Stimulated activated CD8-positive, alpha-beta memory T cell treated with anti-CD3 and anti-CD28 coated beads, Interleukin-7, amount 100 ng/mL, for 4 hours (primary cell): ENCODE measurements at regions not wholly inside any gene's neighbourhood (a gene's known extent, or its start where the extent isn't known, plus 50 kb on each side); places are given as distances from the start of the nearest gene placed in this dataset.

Source experiments
- DNase-seq, 2 donors: peaks; one replicate each; pipeline ENCODE4 v3.0.0-alpha.2; 2020; ENCODE audit warnings: low read depth in 2 of 2

DNA sequence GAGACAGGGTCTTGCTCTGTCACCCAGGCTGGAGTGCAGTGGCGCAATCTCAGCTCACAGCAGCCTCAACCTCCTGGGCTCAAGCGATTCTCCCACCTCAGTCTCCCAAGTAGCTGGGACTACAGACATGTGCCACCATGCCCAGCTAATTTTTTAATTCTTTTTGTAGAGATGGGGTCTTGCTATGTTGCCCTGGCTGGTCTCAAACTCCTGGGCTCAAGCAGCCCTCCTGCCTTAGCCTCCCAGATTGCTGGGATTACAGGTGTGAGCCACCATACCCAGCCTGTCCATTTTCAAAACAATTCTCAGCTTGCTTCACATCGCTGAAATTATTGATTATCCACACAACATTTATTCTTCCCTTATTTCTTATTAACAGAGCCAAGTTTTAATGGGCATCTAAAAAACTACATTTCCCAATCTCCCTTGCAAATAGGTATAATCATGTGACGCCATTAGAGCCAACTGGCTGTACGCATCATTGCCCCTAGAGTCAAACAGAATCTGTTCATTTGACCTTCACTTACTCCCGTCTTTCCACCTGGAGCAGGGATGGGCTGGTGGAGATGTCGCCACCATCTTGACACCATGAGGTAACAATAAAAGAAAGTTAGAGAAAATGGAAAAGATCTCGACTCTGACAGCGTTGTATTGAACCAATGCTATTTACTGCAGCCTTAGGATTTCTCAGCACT lies 148.0 kb upstream of the FOXF1 start:
- DNase-seq: no peak

DNA sequence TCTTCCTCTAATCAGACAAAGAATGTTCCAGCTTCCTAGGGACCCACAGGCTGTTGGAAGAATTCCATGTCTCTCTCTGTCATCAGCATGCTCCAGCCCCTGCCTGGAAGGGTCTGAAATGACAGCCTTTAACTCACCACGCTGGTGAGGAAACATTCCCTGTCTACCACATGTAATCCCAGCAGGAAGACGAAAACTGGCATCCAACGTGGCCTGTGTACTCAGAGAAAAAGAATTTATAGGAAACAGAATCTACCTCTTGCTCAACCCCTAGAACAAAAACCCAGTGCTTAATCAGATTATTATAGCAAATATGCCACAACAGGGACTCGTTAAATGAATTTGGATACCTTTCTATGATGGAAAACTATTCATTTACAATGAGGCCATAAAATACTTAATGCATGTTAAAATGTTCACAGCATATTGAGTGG lies 147.3 kb upstream of the FOXF1 start:
- no peak for DNase-seq

DNA sequence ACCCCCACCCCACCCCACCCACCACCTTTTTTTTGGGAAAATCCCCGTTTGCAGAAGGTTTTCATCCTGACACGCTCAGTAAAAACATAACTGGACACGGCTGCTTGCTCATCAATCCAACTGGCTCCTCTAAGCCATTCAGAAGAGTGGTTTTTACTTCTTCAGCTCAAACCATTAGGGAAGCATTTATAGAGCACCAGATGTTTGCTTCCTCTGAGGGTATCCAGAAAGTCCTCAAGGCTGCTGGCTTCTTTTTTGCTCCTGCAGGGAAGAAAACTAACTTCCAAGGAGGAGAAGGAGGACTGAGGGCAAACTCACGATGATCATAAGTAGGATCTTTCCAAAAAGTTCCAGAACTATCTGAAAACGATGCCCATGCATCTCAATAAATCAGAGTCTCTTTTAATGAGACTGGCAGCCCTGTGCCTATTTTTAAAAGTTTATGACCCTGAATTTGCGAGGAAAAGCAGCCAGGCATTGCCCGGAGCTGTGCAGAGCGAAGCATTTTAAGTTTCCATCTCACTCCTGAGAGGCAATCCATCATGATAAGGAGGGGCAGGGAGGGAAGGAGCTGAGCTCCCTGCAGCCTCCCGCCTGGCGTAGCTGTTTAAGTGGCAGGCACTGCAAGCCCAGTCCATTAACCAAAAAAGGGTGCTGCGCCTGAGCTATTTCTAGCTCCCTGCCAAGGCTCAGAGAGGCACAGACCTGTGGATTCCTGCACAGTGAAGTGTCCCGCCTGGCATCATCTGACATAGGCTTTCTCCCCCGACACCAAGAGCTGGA lies 146.3 kb upstream of the FOXF1 start:
- no peak for DNase-seq

DNA sequence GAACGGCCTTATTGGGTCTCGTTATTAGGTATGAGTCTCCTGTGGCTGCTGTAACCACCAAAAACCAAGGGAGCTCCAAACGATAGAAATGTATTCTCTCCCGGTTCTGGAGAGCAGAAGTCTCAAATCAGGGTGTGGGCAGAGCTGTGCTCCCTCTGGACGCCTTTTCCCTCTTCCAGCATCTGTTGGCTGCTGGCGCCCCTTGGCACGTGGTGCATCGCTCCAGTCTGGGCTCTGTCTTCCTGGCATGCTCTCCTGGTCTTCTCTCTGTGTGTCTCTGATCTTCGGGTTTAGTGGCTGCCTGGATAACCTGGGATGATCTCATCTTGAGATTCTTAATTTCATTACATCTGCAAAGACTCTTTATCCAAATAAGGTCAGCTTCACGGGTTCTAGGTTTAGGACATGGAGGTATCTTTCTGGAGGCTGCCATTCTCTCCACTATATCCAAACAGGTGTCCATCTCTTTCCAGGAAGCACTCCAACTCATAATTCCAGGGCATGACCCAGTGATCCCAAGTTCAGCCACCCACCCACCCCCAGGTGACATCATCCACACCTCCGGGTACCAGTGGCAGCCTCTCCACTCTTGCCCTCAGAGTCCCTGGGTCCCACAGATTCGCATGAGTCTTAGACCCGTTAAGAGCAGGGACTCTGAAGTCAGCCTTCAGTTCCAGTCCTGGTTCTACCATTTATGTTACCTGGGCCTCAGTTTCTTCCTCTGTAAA lies 145.5 kb upstream of the FOXF1 start:
- DNase-seq: no peak

DNA sequence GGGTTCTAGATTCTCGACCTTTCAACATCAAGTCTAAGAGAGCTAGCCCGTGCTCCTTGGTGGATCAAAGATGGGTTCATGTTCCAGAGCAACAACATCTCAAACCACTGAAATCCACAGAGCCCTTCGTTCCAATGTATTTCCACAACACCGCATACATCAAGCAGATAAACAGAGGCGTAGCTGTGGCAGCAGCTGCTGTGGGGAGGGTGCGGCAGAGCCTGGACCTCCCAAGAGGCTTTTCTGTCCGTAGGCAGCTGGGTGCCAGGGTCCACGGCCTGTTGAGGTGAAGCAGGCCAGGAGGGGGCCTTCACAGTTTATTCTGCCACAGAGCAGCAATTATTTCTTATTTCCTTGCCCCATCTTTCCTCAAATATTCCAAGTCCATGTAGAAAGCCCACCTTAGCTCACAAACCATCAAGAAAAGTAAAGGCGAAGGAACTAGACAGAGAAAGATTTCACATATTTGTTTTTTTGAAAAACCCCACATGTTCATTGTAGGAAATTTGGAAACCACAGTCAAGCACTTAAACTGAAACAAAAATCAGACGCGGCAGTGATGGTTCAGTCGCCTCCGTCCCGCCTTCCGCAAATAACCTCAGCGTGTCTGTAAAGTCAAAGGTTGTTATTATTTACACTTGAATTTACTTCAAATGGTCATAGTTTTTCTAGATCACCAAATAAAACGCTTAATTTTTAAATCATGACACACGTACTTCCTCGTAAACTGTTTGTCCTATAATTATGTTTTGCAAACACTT lies 144.6 kb upstream of the FOXF1 start:
- no peak for DNase-seq

DNA sequence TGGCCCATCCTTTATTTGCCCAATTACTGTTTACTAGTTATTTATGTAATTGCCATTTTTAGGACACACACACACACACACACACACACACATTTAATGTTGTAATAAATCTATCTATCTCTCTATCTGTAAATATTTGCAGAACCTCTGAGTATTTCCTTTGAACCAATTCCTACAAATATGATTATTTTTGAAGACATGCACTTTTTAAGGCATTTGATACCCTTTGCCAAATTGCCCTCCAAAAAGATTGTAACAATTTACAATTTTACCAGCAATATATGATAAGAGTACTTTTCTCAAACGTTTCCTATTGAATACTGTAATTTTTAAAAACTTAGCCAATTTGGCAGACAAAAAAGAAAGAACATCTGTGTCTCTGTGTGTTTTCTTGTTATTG lies 143.8 kb upstream of the FOXF1 start:
- no peak for DNase-seq

DNA sequence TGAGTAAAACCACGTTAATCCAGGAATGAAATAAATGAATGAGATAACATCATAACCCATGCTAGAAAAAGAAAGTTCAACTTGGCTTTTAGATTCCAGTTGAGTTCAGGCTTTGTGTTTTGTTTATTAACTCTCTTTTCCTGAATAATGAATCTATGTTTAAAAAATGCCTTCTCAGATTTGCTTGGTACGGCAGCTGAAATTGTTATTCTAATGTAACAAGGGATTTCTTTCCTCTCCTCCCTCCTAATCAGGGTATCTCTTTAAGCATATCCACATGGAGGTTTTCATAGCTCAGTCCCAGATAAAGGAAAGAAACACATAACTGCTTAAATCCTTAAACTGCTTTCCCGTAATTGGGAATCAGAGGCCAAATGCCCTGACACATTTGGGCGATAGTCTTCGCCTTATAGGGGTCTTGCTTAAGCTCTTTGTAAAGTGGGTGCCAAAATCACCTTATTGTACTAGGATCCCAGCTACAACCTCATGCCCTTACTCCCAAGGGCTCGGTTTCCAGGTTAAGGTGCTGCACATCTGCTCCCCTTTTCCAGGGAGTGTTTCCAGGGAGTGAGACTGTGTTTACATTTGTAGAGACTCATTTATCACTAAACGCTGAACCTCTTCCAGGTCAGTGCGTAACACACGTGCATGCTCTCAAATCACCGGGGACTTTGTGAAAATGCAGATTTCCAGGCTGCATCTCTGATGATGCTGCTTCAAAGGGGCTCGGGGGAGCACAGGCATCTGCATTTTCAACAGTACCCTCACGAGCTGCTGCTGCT lies 142.8 kb upstream of the FOXF1 start:
- DNase-seq: no peak

DNA sequence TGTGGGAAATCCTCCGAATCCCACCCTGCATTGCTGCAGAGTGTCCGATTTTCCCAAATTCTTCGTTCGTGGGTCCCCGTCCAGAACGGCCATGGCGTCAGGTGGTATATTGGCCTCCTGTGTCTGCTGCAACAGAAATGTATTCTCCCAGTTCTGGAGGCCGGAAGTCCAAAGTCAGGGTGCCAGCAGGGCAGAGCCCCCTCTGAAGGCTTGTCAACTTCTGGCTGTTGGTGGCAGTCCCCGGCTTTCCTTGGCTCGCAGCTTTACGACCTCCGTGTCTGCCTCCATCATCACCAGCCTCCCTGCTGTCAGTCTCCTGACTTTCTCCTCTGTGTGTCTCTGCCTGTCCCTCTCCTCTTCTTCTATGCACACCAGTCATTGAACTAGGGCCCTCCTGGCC lies 142.1 kb upstream of the FOXF1 start:
- no peak for DNase-seq

DNA sequence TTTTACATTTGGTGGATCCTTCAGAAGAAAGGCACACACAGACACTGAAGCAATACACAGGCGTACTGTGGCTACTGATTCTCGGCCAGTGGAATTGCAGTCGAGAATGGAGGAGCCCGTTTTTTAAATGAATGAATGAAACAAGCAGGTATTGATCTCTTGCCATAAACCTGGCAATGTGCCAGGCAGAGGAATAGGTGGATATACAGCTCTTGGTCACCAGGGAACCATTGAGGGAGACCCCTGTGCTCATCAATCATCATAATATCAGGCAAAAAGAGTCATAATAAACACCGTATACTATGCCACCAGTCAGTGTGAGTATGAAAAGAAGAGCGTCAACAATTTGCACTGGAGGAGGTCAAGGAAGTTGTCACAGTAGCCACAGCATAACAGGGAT lies 140.3 kb upstream of the FOXF1 start:
- DNase-seq: no peak

DNA sequence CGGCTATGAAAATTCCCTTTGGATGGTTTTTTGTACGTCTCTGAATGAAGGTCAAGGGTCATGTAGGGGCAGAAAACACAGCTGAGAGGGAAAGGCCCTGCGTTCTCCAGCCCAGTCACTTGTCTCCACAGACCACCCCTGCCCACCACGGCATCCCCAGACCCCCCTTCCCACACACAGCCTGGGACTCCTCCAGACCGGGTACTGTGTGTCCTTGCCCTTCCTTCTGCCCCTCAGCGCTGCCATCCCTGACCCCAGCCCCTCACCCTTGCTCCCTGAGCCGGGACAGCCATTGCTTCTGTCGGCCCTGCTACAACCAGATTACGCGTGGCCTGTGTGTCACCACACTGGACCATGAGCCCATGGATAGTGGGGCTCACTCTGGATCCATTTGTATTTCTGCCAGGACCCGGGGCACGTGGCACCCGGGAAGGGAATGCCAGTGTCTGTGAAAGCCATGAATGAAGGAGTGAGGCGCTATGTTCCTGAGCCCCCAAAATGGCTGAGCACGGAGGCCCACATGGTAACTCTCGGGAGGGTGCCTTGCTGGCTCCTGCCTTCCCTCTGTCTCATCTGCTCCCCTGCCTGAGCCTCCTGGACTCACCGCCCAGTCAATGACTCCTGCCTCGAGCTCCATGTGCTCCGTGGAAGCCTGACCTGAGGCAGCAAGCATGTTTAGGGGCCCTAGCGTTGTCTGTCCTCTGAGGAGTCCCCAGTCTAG lies 139.1 kb upstream of the FOXF1 start:
- DNase-seq: no peak

DNA sequence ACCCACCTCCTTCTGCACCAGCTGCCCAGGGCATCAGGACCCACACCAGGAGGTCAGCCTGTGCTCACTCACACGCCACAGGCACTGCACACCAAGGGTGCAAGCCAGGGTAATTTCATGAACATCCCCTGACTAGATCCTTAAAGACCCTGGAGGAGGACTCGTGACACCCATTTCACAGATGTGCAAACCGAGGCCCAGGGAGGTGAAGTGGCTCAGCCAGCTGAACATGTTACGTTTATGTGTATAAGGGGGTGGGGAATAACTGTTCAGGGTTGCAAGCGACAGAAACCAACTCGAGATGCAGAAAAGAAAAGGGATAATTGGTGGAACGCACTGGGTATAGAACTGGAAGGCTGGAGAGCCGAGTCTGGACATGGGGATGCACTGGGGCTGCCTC lies 138.1 kb upstream of the FOXF1 start:
- DNase-seq: no peak

DNA sequence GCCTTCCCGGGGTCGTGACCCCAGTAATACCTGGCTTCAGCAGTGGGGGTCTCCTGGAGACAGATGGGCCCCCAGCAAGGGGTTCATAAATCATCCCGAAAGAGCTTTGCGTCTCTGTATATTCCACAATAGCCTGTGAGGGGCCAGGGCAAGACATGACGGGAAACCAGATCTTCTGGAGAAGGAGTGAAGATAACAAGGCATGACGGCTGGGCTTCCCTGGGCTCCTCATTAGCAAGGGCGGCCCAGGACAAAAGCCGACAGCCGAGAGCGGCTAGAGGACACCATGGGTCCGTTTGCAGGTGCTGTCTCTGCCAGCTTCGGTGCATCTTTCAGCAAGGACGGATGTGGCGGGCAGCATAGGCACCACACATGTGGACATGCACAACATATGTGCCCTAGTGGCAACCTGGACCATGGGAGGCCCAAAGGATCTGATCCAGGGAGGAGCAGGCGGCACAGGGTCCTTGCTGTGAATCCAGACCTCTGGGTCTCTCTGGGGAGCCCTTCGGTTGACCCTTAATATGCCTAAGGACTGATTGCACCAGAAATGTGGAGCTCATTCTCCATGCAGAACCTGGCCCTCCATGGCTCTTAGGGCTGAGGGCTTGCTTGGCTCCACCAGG lies 136.9 kb upstream of the FOXF1 start:
- no peak for DNase-seq

DNA sequence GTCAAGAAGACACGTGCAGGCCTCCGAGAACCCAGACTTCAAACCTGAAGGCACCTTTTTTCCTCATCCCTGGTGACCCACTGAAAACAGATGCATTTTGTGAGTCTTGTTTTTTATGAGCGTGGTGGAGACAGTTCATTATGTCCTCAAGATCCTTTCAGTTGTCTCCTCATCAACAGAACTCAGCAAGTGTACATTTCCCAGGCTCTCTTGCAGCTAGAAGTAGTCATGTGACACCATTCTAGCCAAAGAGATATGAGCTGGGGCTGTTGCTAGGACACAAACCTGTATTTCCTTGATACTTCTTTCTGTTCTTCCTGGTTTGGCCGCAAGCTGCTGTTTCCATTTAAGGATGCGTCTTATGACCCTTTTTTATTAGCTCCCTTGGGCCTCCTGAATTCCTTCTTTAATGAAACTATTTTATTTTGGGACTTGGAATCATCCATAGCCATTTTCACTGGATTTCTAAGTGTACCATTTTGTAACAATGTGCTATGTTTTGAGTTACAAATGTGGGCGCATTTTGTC lies 135.7 kb upstream of the FOXF1 start:
- no peak for DNase-seq

DNA sequence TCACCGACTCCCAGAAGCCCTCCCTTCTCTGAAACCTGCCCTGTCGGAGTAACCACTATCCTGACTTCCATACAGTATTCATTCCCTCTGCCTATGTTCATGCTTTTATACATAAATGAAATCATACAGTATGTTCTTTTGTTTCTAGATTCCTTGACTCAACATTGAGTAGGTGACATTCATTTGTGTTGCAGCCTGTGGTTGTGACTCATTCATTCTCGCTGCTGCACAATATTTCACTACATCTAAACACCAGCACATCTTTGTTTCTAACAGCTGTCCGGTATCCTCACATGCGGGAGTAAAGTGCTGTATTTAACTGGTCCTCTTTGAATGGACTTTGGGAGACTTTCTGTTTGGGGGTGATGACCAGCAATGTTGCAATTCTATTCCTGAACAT lies 135.0 kb upstream of the FOXF1 start:
- no peak for DNase-seq

DNA sequence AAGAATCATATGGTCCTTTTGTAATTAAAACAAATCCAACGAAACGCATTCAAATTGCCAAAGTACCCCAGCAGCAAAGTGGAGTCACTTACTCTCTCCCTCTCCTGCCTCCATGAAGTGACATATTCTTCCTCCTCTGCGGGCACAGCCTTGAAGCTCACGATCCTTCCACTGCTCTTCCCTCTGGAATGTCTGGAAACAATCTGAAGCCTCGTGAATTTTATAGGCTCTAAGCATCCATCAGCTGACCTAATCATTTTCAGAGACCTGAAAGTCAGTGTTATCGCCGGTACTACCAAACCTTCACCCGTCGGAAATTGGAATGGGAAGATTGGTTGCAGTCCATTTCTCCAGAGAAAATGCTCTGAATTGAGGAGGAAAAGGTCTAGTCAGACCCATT lies 134.5 kb upstream of the FOXF1 start:
- DNase-seq: no peak

DNA sequence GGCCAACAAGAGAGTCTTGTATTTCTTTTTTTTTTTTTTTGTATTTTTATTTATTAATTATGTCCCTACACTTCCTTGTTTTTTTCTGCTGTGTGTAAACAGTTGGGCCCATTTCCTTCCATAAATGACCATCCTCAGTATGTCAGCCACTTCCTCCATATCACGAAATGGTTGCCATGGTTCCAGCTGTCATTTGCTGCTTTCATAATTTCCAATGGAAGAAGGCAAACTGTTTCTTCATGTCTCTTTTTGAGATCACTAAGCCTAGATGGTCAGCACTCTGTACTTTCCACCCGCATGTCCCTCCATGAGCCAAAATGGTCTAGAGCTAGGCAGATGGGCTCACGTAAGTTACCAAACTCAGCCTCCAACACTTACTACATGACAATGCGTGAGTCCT lies 133.5 kb upstream of the FOXF1 start:
- DNase-seq: no peak

DNA sequence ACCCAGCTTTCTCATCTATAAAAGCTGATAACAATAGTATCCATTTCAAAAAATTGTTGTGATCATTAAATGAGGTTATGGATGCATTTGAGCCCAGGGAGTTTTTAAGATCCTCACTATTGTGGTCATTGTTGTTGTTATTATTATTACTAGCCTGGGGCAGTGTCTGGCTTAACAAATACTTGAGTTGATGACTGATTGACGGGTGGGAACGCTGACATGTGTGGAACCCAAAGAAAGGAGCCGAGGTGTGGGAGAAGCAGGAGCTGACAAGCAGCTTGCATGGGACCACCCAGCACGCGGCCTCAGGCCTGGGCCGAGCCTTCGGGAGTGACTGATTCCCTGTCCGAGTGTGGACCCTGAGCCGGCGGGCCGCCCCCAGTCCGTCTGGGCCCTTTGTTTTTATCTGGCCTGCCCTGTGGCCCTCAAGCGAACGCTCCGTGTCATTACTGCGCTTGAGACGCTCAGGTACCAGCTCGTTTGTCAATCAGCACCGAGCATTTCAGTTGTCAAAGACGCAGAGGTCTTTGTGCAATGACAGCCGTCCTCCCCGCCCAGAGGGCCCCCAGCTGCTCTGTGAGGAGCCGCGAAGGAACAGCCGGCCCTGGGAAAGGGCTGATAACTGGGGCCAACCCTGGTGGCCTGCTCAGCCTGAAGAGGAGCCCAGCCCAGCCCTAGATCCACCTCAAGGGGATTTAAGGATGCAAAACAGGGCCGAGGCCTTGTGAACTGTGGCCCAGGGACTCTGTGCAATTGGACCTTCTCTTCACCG lies 132.9 kb upstream of the FOXF1 start:
- no peak for DNase-seq

DNA sequence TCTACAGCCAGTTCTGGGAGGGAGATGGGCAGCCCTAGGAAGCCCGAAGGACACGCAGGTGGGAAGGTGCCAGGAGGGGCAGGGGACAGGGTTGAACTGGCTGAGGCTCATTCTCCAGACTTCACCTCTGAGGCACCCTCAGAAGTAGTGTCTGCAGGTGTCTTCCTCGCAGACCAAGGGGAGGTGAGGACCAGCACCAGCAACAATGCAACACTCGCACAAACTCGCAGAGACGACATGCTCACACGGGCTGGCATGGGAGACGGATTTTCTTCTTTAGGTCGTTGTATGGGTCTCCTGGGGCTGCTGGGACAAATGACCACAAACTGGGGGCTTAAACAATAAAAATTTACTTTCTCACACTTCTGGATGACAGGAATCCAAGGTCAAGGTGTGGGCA lies 132.2 kb upstream of the FOXF1 start:
- DNase-seq: no peak

DNA sequence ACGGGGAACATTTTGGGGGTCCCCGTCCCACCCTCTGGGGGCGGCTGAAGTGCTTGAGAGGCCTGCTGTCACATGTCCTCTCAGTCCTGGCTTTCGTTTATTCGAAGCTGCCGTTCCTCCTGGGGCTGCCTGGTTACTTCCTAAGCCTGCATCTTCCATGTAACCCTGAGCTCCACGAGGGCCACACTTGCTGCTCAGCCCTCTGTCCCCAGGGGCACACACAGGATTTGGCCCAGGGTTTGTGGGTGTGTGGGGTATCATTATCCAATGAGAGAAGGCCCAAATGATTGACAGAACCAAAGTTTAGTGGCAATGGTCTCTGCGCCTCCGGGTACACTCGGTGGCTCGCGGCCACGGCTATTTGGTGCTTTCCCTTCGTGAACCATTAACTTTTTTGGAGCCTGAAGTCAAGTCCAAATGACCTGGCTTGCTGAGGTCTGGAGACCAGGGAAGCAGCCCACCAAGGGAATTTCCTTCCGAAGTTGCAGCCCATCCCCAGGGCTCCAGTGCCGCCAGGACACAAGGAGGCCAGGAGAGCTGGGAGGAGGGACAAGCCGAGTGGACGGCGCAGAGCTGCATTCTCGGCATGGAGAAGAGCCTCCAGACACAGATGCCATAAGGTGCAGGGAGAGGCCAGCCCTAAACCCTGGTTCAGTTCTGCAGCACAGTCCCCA lies 131.4 kb upstream of the FOXF1 start:
- DNase-seq: no peak
